HCT116 (cell line): ENCODE measurements at regions not wholly inside any gene's neighbourhood (a gene's known extent, or its start where the extent isn't known, plus 50 kb on each side); places are given as distances from the start of the nearest gene placed in this dataset.

Source experiments
- CTCF ChIP-seq, 3 experiments: fragments of 200-600 bp in 1 of 3; sonication (generic) in 1 of 3; IDR thresholded peaks in 2 of 3; conservative IDR thresholded peaks in 1 of 3; 2 replicates each; pipeline ENCODE4 v1.5.1; 2012 to 2017; ENCODE audit warnings: low read depth in 2 of 3, low read length in 2 of 3, antibody characterized with exemption in 1 of 3, borderline replicate concordance in 1 of 3, control low read depth in 1 of 3, mild to moderate bottlenecking in 1 of 3, mixed read lengths in 1 of 3, mixed run types in 1 of 3, moderate library complexity in 1 of 3; ENCODE audit not compliant: insufficient read depth in 1 of 3
- JUND ChIP-seq: IDR thresholded peaks from 2 replicates; pipeline ENCODE4 v1.6.1; 2012
- POLR2A ChIP-seq: IDR thresholded peaks from 2 replicates; pipeline ENCODE4 v1.7.0; 2011; ENCODE audit warnings: borderline replicate concordance; ENCODE audit not compliant: insufficient read depth, insufficient read length; ENCODE audit errors: extremely low read depth
- SIN3A ChIP-seq: IDR thresholded peaks from 2 replicates; pipeline ENCODE4 v1.6.1; 2012; ENCODE audit warnings: low read depth
- SRF ChIP-seq: IDR thresholded peaks from 2 replicates; pipeline ENCODE4 v1.6.1; 2012; ENCODE audit warnings: low read depth
- ZNF274 ChIP-seq: fragments of 200-500 bp; sonication (Bioruptor generic); IDR thresholded peaks from 2 replicates; pipeline ENCODE4 v1.6.1; 2014; ENCODE audit warnings: mild to moderate bottlenecking, low read depth, low read length, inconsistent platforms

DNA sequence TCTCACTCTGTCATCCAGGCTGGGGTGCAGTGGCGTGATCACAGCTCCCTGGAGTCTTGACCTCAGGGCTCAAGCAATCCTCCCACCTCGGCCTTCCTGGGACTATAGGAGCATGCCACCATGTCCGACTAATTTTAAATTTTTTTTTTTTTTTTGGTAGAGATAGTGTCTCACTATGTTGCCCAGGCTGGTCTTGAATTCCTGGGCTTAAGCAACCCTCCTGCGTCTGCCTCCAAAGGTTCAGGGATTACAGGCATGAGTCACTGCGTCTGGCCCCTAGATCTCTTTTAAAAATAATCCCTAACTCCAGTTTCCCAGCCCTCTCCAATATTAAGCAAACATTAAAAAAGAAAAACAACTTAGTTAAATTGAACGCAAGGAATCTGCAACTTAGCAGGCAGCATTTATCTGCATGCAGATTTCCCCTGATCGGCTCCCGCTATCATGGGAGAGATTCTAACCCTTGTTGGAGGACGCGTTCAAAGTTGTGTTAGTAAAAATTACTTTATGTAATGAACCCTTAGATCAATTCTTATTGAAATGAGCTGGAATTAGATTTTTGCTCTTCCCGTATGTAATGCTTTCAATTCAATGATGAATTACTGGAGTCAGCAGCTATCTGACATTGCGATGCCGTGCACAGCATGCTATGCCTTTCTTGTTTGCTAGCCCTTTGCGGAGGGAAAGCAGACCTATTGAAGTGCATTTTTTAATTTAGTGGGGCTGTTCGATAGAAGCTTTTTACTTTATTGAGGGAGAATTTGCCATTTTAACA, 171.7 kb downstream of the HAPSTR1 start:
- TF ChIP-seq JUND (no peak), CTCF (IDR thresholded peaks at IDR 0.05 in 2 of 3, conservative IDR thresholded peaks at IDR 0.05 in 1 of 3; ENCODE audit: borderline replicate concordance in 1 of 3, insufficient read depth in 1 of 3, low read depth in 2 of 3, low read length in 2 of 3) (no peak), SRF (no peak), ZNF274 (no peak), SIN3A (no peak), POLR2A (no peak)
